SK-N-SH (cell line): ENCODE measurements at regions not wholly inside any gene's neighbourhood (a gene's known extent, or its start where the extent isn't known, plus 50 kb on each side); places are given as distances from the start of the nearest gene placed in this dataset.

ENCODE experiments used
- CTCF ChIA-PET: fragments of 300-600, 350-600 bp; formaldehyde crosslinking; extraction: SDS; loops from one replicate; lab custom pipeline; 2021; lab: Yijun Ruan, JAX
- POLR2A ChIA-PET: fragments of 350-600 bp; sonication (Branson Sonifier 250); formaldehyde crosslinking; extraction: SDS; loops from one replicate; lab custom pipeline; 2020; ENCODE audit warnings: antibody characterized with exemption, inconsistent platforms; lab: Yijun Ruan, JAX
- DNase-seq: peaks from one replicate; pipeline ENCODE4 v3.0.0; 2012
- H2AFZ ChIP-seq: fragments of 200-600 bp; sonication (generic); 2 replicates; pipeline ENCODE4 v1.8.1; 2016; ENCODE audit warnings: antibody characterized with exemption, mild to moderate bottlenecking, low read depth
- H3F3A ChIP-seq: fragments of 200-600 bp; sonication (generic); replicated peaks from 2 replicates; pipeline ENCODE3; 2016; ENCODE audit warnings: antibody characterized with exemption, mild to moderate bottlenecking; ENCODE audit not compliant: insufficient read depth
- H3K27ac ChIP-seq, 2 experiments: fragments of 200-500 bp in 1 of 2; fragments of 200-600 bp in 1 of 2; sonication (Bioruptor generic) in 1 of 2; sonication (generic), shearing (Covaris generic) in 1 of 2; 2 replicates each; pipeline versions ENCODE4 v1.5.1 to v1.6.1; 2014 to 2016; ENCODE audit warnings: low read depth in 2 of 2, inconsistent platforms in 1 of 2, low read length in 1 of 2, mild to moderate bottlenecking in 1 of 2, mixed read lengths in 1 of 2
- H3K27me3 ChIP-seq: fragments of 200-600 bp; sonication (generic), shearing (Covaris generic); 2 replicates; pipeline ENCODE4 v1.6.1; 2016; ENCODE audit warnings: mixed run types; ENCODE audit not compliant: insufficient read depth
- H3K36me3 ChIP-seq, 2 experiments: fragments of 200-500 bp in 1 of 2; fragments of 200-600 bp in 1 of 2; sonication (Bioruptor generic) in 1 of 2; sonication (generic) in 1 of 2; replicated peaks in 1 of 2; 2 replicates each; pipeline versions ENCODE3 to v1.5.1; 2014 to 2016; ENCODE audit warnings: low read length in 1 of 2, mild to moderate bottlenecking in 1 of 2; ENCODE audit not compliant: insufficient read depth in 2 of 2, control insufficient read depth in 1 of 2
- H3K4me1 ChIP-seq, 2 experiments: fragments of 200-500 bp in 1 of 2; fragments of 200-600 bp in 1 of 2; sonication (Bioruptor generic) in 1 of 2; sonication (generic), shearing (Covaris generic) in 1 of 2; 2 replicates each; pipeline versions ENCODE4 v1.5.1 to v1.6.1; 2014 to 2016; ENCODE audit warnings: low read depth in 1 of 2, low read length in 1 of 2, mixed run types in 1 of 2; ENCODE audit not compliant: insufficient read depth in 2 of 2, control insufficient read depth in 1 of 2
- H3K4me2 ChIP-seq: fragments of 200-600 bp; sonication (generic), shearing (Covaris generic); 2 replicates; pipeline ENCODE4 v1.6.1; 2017; ENCODE audit warnings: mixed run types
- H3K4me3 ChIP-seq, 2 experiments: fragments of 200-500 bp in 1 of 2; fragments of 200-600 bp in 1 of 2; sonication (Bioruptor generic) in 1 of 2; sonication (generic), shearing (Covaris generic) in 1 of 2; 2 replicates each; pipeline versions ENCODE4 v1.5.1 to v1.8.1; 2014 to 2016; ENCODE audit warnings: low read depth in 2 of 2, inconsistent platforms in 1 of 2, low read length in 1 of 2, mild to moderate bottlenecking in 1 of 2, mixed read lengths in 1 of 2, moderate library complexity in 1 of 2
- H3K79me2 ChIP-seq: fragments of 200-600 bp; sonication (generic); 2 replicates; pipeline ENCODE4 v1.8.1; 2017; ENCODE audit warnings: mild to moderate bottlenecking; ENCODE audit not compliant: insufficient read depth
- H3K9ac ChIP-seq: fragments of 200-600 bp; sonication (generic); 2 replicates; pipeline ENCODE4 v1.6.1; 2017; ENCODE audit warnings: mixed run types
- H3K9me2 ChIP-seq: fragments of 200-600 bp; sonication (generic); 2 replicates; pipeline ENCODE4 v1.6.1; 2017; ENCODE audit warnings: mixed run types
- H3K9me3 ChIP-seq: fragments of 200-600 bp; sonication (generic); 2 replicates; pipeline ENCODE4 v1.6.1; 2017; ENCODE audit warnings: mixed run types, mild to moderate bottlenecking, moderate library complexity
- H4K20me1 ChIP-seq: fragments of 200-600 bp; sonication (generic); 2 replicates; pipeline ENCODE4 v1.6.1; 2017; ENCODE audit warnings: mild to moderate bottlenecking, mixed run types; ENCODE audit not compliant: insufficient read depth
- CHD2 ChIP-seq: fragments of 150-350 bp; IDR thresholded peaks from 2 replicates; pipeline ENCODE4 v1.6.1; 2018; ENCODE audit warnings: low read length; ENCODE audit not compliant: partially characterized antibody
- CTCF ChIP-seq: fragments of 200-600 bp; sonication (generic); IDR thresholded peaks from 2 replicates; pipeline ENCODE4 v1.6.1; 2017; ENCODE audit warnings: antibody characterized with exemption, mild to moderate bottlenecking, moderate library complexity
- ELF1 ChIP-seq: IDR thresholded peaks from 2 replicates; pipeline ENCODE4 v1.4.0; 2012
- FOSL2 ChIP-seq: IDR thresholded peaks from 2 replicates; pipeline ENCODE4 v1.4.0; 2012; ENCODE audit warnings: low read depth, mild to moderate bottlenecking, moderate library complexity, borderline replicate concordance
- FOXJ3 ChIP-seq: sonication (generic); formaldehyde crosslinking; IDR thresholded peaks from 2 replicates; pipeline ENCODE4 v1.5.1; 2020; ENCODE audit warnings: mild to moderate bottlenecking, missing genetic modification reagents
- FOXM1 ChIP-seq: IDR thresholded peaks from 2 replicates; pipeline ENCODE4 v1.4.0; 2012; ENCODE audit warnings: low read depth, mild to moderate bottlenecking
- GABPA ChIP-seq: IDR thresholded peaks from 2 replicates; pipeline ENCODE4 v1.4.0; 2012; ENCODE audit warnings: low read depth, mild to moderate bottlenecking
- IRF3 ChIP-seq: fragments of 150-350 bp; IDR thresholded peaks from 2 replicates; pipeline ENCODE4 v1.6.1; 2016; ENCODE audit warnings: mild to moderate bottlenecking, low read depth, low read length
- JUND ChIP-seq: IDR thresholded peaks from 2 replicates; pipeline ENCODE4 v1.4.0; 2012
- MEF2A ChIP-seq: IDR thresholded peaks from 2 replicates; pipeline ENCODE4 v1.4.0; 2012; ENCODE audit warnings: low read depth, borderline replicate concordance
- NRF1 ChIP-seq: IDR thresholded peaks from 2 replicates; pipeline ENCODE4 v1.6.1; 2012; ENCODE audit warnings: low read depth, mild to moderate bottlenecking, low read length
- RAD21 ChIP-seq: IDR thresholded peaks from 2 replicates; pipeline ENCODE4 v1.6.1; 2012; ENCODE audit warnings: mild to moderate bottlenecking, low read length
- RFX5 ChIP-seq: IDR thresholded peaks from 2 replicates; pipeline ENCODE4 v1.6.1; 2012; ENCODE audit warnings: mild to moderate bottlenecking, improper control_type of control experiment, low read length
- SMC3 ChIP-seq: IDR thresholded peaks from 2 replicates; pipeline ENCODE4 v1.6.1; 2012; ENCODE audit warnings: low read depth, low read length, improper control_type of control experiment
- TEAD4 ChIP-seq: IDR thresholded peaks from 2 replicates; pipeline ENCODE4 v1.4.0; 2012; ENCODE audit warnings: mild to moderate bottlenecking, borderline replicate concordance; ENCODE audit not compliant: insufficient read depth
- USF1 ChIP-seq: IDR thresholded peaks from 2 replicates; pipeline ENCODE4 v1.4.0; 2012; ENCODE audit warnings: low read depth, borderline replicate concordance
- YY1 ChIP-seq: IDR thresholded peaks from 2 replicates; pipeline ENCODE4 v1.4.0; 2012; ENCODE audit warnings: low read depth, mild to moderate bottlenecking
- ZBTB33 ChIP-seq: IDR thresholded peaks from 2 replicates; pipeline ENCODE4 v1.4.0; 2012; ENCODE audit warnings: low read depth, borderline replicate concordance
- WGBS: methylation state at CpG from one replicate; pipeline ENCODE4 v1.1.6; 2017; ENCODE audit warnings: low lambda C conversion rate; 5-methylcytosine and 5-hydroxymethylcytosine counted together

GRCh38 chr9:107895501-107896001 lies 406.0 kb upstream of the KLF4 start:
- 29% methylated on average over 8 of the region's 8 CpGs for WGBS
- no peak for DNase-seq
- Histone ChIP-seq H3K36me3 (no peaks in the 10 kb centered on the region), H3K4me3 (no peak overlapping the region), H3K27ac (no peak overlapping the region), H3K4me1 (peaks cover 0 to 6% of the 10 kb centered on the region in 2 experiments; a peak in 1 of 4 replicates), H3K9ac (no peak overlapping the region), H3K27me3 (no peaks in the 10 kb centered on the region), H3K9me2 (no peaks in the 10 kb centered on the region), H3K79me2 (no peaks in the 10 kb centered on the region), H3F3A (no peaks in the 10 kb centered on the region), H3K4me2 (no peak overlapping the region), H3K9me3 (no peaks in the 10 kb centered on the region), H4K20me1 (no peaks in the 10 kb centered on the region), H2AFZ (no peak overlapping the region)
- CTCF ChIA-PET = no interaction called here
- TF ChIP-seq RFX5 = no peak
- no peak for TF ChIP-seq FOXJ3 (CRISPR knock-in tag)
- TF ChIP-seq JUND = no peak
- no peak for TF ChIP-seq TEAD4
- TF ChIP-seq ELF1 = no peak
- TF ChIP-seq CTCF = no peak
- TF ChIP-seq USF1 = no peak
- TF ChIP-seq YY1 = no peak
- no peak for TF ChIP-seq SMC3
- TF ChIP-seq NRF1 = no peak
- TF ChIP-seq IRF3 = no peak
- TF ChIP-seq RAD21 = no peak
- TF ChIP-seq ZBTB33 = no peak
- TF ChIP-seq MEF2A = no peak
- TF ChIP-seq FOSL2 = no peak
- no peak for TF ChIP-seq GABPA
- TF ChIP-seq CHD2 = no peak
- TF ChIP-seq FOXM1 = no peak
- POLR2A ChIA-PET = no interaction called here
